K562 (cell line): ENCODE measurements at regions not wholly inside any gene's neighbourhood (a gene's known extent, or its start where the extent isn't known, plus 50 kb on each side); places are given as distances from the start of the nearest gene placed in this dataset.
A peak's percentile ranks its signal among the peaks of the same experiment; 100 is the strongest.

ENCODE experiments used
- FOXK2 ChIP-seq, 2 experiments: fragments of 450-650 bp; IDR thresholded peaks in 1 of 2; conservative IDR thresholded peaks in 1 of 2; 2 replicates each; pipeline ENCODE4 v1.6.1; 2016; ENCODE audit warnings: low read depth in 2 of 2, mild to moderate bottlenecking in 1 of 2
- HMG20B ChIP-seq: fragments of 250-450 bp; sonication (Bioruptor Pico); IDR thresholded peaks from 2 replicates; pipeline ENCODE4 v1.5.0; 2021; ENCODE audit warnings: mild to moderate bottlenecking
- KLF13 ChIP-seq: fragments of 450-650 bp; IDR thresholded peaks from 2 replicates; pipeline ENCODE4 v1.6.1; 2016; ENCODE audit warnings: missing genetic modification characterization, low read depth, mild to moderate bottlenecking, missing compliant biosample characterization, moderate library complexity, borderline replicate concordance
- MAFG ChIP-seq: fragments of 450-650 bp; conservative IDR thresholded peaks from 2 replicates; pipeline ENCODE4 v1.6.1; 2016; ENCODE audit warnings: missing genetic modification characterization, missing compliant biosample characterization
- MED1 ChIP-seq: sonication (generic); formaldehyde crosslinking; IDR thresholded peaks from 2 replicates; pipeline ENCODE4 v1.8.1; 2023; ENCODE audit warnings: missing genetic modification reagents, borderline replicate concordance
- MEF2D ChIP-seq: conservative IDR thresholded peaks from 2 replicates; pipeline ENCODE4 v1.6.1; 2016; ENCODE audit warnings: low read depth, missing genetic modification characterization, missing compliant biosample characterization
- MTF1 ChIP-seq: fragments of 250-450 bp; sonication (Bioruptor Pico); IDR thresholded peaks from 2 replicates; pipeline ENCODE4 v1.9.0; 2021; ENCODE audit warnings: moderate library complexity, mild to moderate bottlenecking, inconsistent platforms, borderline replicate concordance
- NFATC3 ChIP-seq: fragments of 450-650 bp; IDR thresholded peaks from 2 replicates; pipeline ENCODE4 v1.6.1; 2017; ENCODE audit warnings: mild to moderate bottlenecking
- NR2C1 ChIP-seq, 2 experiments: fragments of 450-650 bp; IDR thresholded peaks; 2 replicates each; pipeline ENCODE4 v1.6.1; 2017; ENCODE audit warnings: mild to moderate bottlenecking in 2 of 2, antibody characterized with exemption in 1 of 2, inconsistent platforms in 1 of 2, missing compliant biosample characterization in 1 of 2, missing genetic modification characterization in 1 of 2
- POLR2G ChIP-seq: fragments of 200-400 bp; formaldehyde crosslinking; IDR thresholded peaks from 2 replicates; pipeline ENCODE4 v1.6.1; 2017; ENCODE audit warnings: low read depth, mild to moderate bottlenecking, antibody characterized with exemption, low read length, moderate library complexity
- RERE ChIP-seq: sonication (generic); formaldehyde crosslinking; IDR thresholded peaks from 2 replicates; pipeline ENCODE4 v1.8.0; 2023; ENCODE audit warnings: missing genetic modification reagents, mild to moderate bottlenecking, borderline replicate concordance
- SIX5 ChIP-seq, 2 experiments: IDR thresholded peaks; 2 replicates each; pipeline ENCODE4 v1.6.1; 2011; ENCODE audit warnings: low read length in 2 of 2, borderline replicate concordance in 1 of 2, low read depth in 1 of 2, mild to moderate bottlenecking in 1 of 2, moderate library complexity in 1 of 2; ENCODE audit not compliant: insufficient read depth in 1 of 2
- VEZF1 ChIP-seq: fragments of 200-800 bp; sonication (Bioruptor generic); IDR thresholded peaks from 2 replicates; pipeline ENCODE4 v1.6.1; 2017; ENCODE audit warnings: missing genetic modification characterization, missing compliant biosample characterization
- ZFP36 ChIP-seq: fragments of 150-350 bp; IDR thresholded peaks from 2 replicates; pipeline ENCODE4 v1.6.1; 2018; ENCODE audit warnings: low read length, low read depth; ENCODE audit not compliant: partially characterized antibody
- ZNF124 ChIP-seq: sonication (generic); formaldehyde crosslinking; IDR thresholded peaks from 2 replicates; pipeline ENCODE4 v1.8.1; 2022; ENCODE audit warnings: missing genetic modification reagents
- ZNF41 ChIP-seq: fragments of 250-450 bp; sonication (Bioruptor Pico); conservative IDR thresholded peaks from 2 replicates; pipeline ENCODE4 v1.4.0; 2020; ENCODE audit warnings: mild to moderate bottlenecking
- ZNF431 ChIP-seq: sonication (generic); formaldehyde crosslinking; IDR thresholded peaks from 2 replicates; pipeline ENCODE4 v1.8.0; 2022; ENCODE audit warnings: mild to moderate bottlenecking, missing genetic modification reagents
- TF ChIP-seq, protein P1 (sequence below): fragments of 200-400 bp; formaldehyde crosslinking; IDR thresholded peaks from 2 replicates; pipeline ENCODE4 v1.6.1; 2017; ENCODE audit warnings: mild to moderate bottlenecking, low read depth, low read length, moderate library complexity
- TF ChIP-seq, protein P2 (sequence below): sonication (generic); formaldehyde crosslinking; IDR thresholded peaks from 2 replicates; pipeline ENCODE4 v1.9.0; 2022; ENCODE audit warnings: mild to moderate bottlenecking, missing genetic modification reagents

DNA sequence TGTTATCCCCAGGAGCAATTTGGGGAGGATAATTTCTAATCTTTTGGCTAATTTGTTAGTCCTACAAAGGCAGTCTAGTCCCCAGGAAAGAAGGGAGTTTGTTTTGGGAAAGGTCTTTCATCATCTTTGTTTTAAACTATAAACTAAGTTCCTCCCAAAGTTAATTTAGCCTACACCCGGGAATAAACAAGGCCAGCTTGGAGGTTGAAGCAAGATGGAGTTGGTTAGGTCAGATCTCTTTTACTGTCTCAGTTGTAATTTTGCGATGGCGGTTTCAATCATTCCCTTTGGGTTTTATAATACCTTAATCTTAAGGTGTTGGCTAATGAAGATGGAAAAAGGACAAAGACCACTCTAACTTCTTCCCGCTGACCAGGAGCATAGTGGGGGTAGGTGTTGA is 166.4 kb upstream of the NAMPT start (continued):
- TF ChIP-seq, protein P1, sequence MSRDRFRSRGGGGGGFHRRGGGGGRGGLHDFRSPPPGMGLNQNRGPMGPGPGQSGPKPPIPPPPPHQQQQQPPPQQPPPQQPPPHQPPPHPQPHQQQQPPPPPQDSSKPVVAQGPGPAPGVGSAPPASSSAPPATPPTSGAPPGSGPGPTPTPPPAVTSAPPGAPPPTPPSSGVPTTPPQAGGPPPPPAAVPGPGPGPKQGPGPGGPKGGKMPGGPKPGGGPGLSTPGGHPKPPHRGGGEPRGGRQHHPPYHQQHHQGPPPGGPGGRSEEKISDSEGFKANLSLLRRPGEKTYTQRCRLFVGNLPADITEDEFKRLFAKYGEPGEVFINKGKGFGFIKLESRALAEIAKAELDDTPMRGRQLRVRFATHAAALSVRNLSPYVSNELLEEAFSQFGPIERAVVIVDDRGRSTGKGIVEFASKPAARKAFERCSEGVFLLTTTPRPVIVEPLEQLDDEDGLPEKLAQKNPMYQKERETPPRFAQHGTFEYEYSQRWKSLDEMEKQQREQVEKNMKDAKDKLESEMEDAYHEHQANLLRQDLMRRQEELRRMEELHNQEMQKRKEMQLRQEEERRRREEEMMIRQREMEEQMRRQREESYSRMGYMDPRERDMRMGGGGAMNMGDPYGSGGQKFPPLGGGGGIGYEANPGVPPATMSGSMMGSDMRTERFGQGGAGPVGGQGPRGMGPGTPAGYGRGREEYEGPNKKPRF = no peak
- TF ChIP-seq MEF2D (tag) = peak; percentile 69; the same call in 1 of the 2 replicates
- 0 out of 2 replicates have a peak, but pooled peaks have one; percentile 48 for TF ChIP-seq ZNF41 (CRISPR knock-in tag)
- no peak for TF ChIP-seq RERE (CRISPR knock-in tag)
- no peak for TF ChIP-seq NR2C1 (IDR thresholded peaks at IDR 0.05)
- TF ChIP-seq NR2C1 (tag; IDR thresholded peaks at IDR 0.05) = peak; percentile 60
- TF ChIP-seq, protein P2, sequence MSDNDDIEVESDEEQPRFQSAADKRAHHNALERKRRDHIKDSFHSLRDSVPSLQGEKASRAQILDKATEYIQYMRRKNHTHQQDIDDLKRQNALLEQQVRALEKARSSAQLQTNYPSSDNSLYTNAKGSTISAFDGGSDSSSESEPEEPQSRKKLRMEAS (CRISPR knock-in tag) = no peak
- no peak for TF ChIP-seq ZNF124
- TF ChIP-seq ZFP36 = no peak
- no peak for TF ChIP-seq HMG20B (CRISPR knock-in tag)
- TF ChIP-seq KLF13 (tag) = no peak
- TF ChIP-seq ZNF431 (CRISPR knock-in tag) = no peak
- TF ChIP-seq SIX5 (IDR thresholded peaks at IDR 0.05; ENCODE audit: borderline replicate concordance in 1 of 2, insufficient read depth in 1 of 2, low read depth in 1 of 2, low read length in 2 of 2) = no peak
- TF ChIP-seq POLR2G = no peak
- TF ChIP-seq MED1 = no peak
- TF ChIP-seq MAFG = no peak
- no peak for TF ChIP-seq MTF1 (CRISPR knock-in tag)
- TF ChIP-seq FOXK2 (conservative IDR thresholded peaks at IDR 0.05 in 1 of 2, IDR thresholded peaks at IDR 0.05 in 1 of 2; ENCODE audit: low read depth in 2 of 2) = no peak
- no peak for TF ChIP-seq NFATC3
- TF ChIP-seq VEZF1 = no peak
